ENCODE measurements at regions not wholly inside any gene's neighbourhood (a gene's known extent, or its start where the extent isn't known, plus 50 kb on each side); places are given as distances from the start of the nearest gene placed in this dataset.

- TF ChIP-seq POLR2A (IDR thresholded peaks at IDR 0.05; ENCODE audit: low read length): no peak
- TF ChIP-seq GATA1 (IDR thresholded peaks at IDR 0.05; ENCODE audit: low read depth, low read length): no peak
These were observed 175.9 kb downstream of the PTN start for GRCh38 chr7:137167609-137168008.

Data from erythroblast (primary cell).